Transverse colon (tissue), 4 donors: ENCODE measurements at regions not wholly inside any gene's neighbourhood (a gene's known extent, or its start where the extent isn't known, plus 50 kb on each side); places are given as distances from the start of the nearest gene placed in this dataset.

ENCODE experiments used
- CTCF ChIP-seq, 5 experiments: fragments of 200-600 bp in 3 of 5; fragments of 450-650 bp in 2 of 5; sonication (generic) in 3 of 5; IDR thresholded peaks; 1 replicate in 2 of 5; 2 replicates in 3 of 5; pipeline ENCODE4 v1.5.1; 2016 to 2017; ENCODE audit warnings: antibody characterized with exemption in 5 of 5, inconsistent platforms in 3 of 5, mild to moderate bottlenecking in 2 of 5, moderate library complexity in 1 of 5
- POLR2A ChIP-seq: fragments of 450-650 bp; IDR thresholded peaks from one replicate; pipeline ENCODE4 v1.6.1; 2016; ENCODE audit warnings: antibody characterized with exemption, mild to moderate bottlenecking, moderate library complexity
- POLR2AphosphoS5 ChIP-seq, 3 donors: sonication (generic); formaldehyde crosslinking; IDR thresholded peaks; one replicate each; pipeline ENCODE4 v1.6.1; 2016; ENCODE audit warnings: antibody characterized with exemption in 3 of 3

GRCh38 chr11:23551706-23552105 is 691.4 kb upstream of the CCDC179 start:
- no peak for TF ChIP-seq POLR2A
- no peak for TF ChIP-seq CTCF (IDR thresholded peaks at IDR 0.05)
- no peak for TF ChIP-seq POLR2AphosphoS5 (IDR thresholded peaks at IDR 0.05)
